Spleen (tissue), 11 donors: ENCODE measurements at regions not wholly inside any gene's neighbourhood (a gene's known extent, or its start where the extent isn't known, plus 50 kb on each side); places are given as distances from the start of the nearest gene placed in this dataset.

Source experiments
- DNase-seq: peaks from one replicate; pipeline ENCODE4 v3.0.0-alpha.2; 2020
- H3K27ac ChIP-seq, 8 donors: fragments of 200-600 bp; sonication (generic) in 7 of 8; 1 replicate in 4 of 8; 2 replicates in 4 of 8; pipeline versions ENCODE4 v1.5.0 to v1.8.0; 2016 to 2021; ENCODE audit warnings: inconsistent platforms in 4 of 8, mild to moderate bottlenecking in 4 of 8, moderate library complexity in 1 of 8
- H3K27me3 ChIP-seq, 7 donors: fragments of 200-600 bp; sonication (generic) in 6 of 7; replicated peaks in 1 of 7; 1 replicate in 4 of 7; 2 replicates in 3 of 7; pipeline versions ENCODE4 v1.5.0 to v1.8.0; 2016 to 2021; ENCODE audit warnings: inconsistent platforms in 3 of 7, mild to moderate bottlenecking in 1 of 7
- H3K36me3 ChIP-seq, 6 donors: fragments of 200-600 bp; sonication (generic) in 5 of 6; 1 replicate in 4 of 6; 2 replicates in 2 of 6; pipeline versions ENCODE4 v1.5.0 to v1.8.0; 2016 to 2021; ENCODE audit warnings: inconsistent platforms in 2 of 6
- H3K4me1 ChIP-seq, 6 donors: fragments of 200-600 bp; sonication (generic) in 5 of 6; 1 replicate in 3 of 6; 2 replicates in 3 of 6; pipeline versions ENCODE4 v1.5.0 to v1.8.0; 2016 to 2021; ENCODE audit warnings: inconsistent platforms in 3 of 6
- H3K4me3 ChIP-seq, 8 donors: fragments of 200-600 bp; sonication (generic) in 7 of 8; 1 replicate in 4 of 8; 2 replicates in 4 of 8; pipeline versions ENCODE4 v1.5.0 to v1.8.0; 2016 to 2021; ENCODE audit warnings: inconsistent platforms in 4 of 8, mild to moderate bottlenecking in 4 of 8, moderate library complexity in 2 of 8
- H3K9me3 ChIP-seq, 8 donors: fragments of 200-600 bp; sonication (generic) in 7 of 8; 1 replicate in 4 of 8; 2 replicates in 4 of 8; pipeline versions ENCODE4 v1.5.0 to v1.8.0; 2016 to 2021; ENCODE audit warnings: inconsistent platforms in 4 of 8
- POLR2A ChIP-seq, 3 donors: fragments of 450-650 bp; IDR thresholded peaks; one replicate each; pipeline ENCODE4 v1.5.1; 2017; ENCODE audit warnings: antibody characterized with exemption in 3 of 3, mild to moderate bottlenecking in 1 of 3
- POLR2AphosphoS5 ChIP-seq, 3 donors: sonication (generic); formaldehyde crosslinking; IDR thresholded peaks; one replicate each; pipeline ENCODE4 v1.5.1; 2017; ENCODE audit warnings: antibody characterized with exemption in 3 of 3
- WGBS, 5 donors: extraction: QIAGEN DNeasy Blood & Tissue Kit in 3 of 5; methylation state at CpG; one replicate each; pipeline versions ENCODE4 v1.1.5 to v1.1.7; 2013 to 2018; 5-methylcytosine and 5-hydroxymethylcytosine counted together
- intact Hi-C: fragments of 100-400 bp; cut with DNase I; formaldehyde crosslinking; loops from one replicate; pipeline ENCODE4 v1.15.0; 2023; ENCODE audit warnings: low total_unique reads
- TF ChIP-seq, protein P1 (sequence below), 11 experiments: fragments of 200-600 bp in 7 of 11; fragments of 450-650 bp in 4 of 11; sonication (generic) in 4 of 11; IDR thresholded peaks in 8 of 11; conservative IDR thresholded peaks in 3 of 11; 1 replicate in 7 of 11; 2 replicates in 4 of 11; pipeline versions ENCODE4 v1.4.0 to v1.8.0; 2016 to 2021; ENCODE audit warnings: antibody characterized with exemption in 11 of 11, inconsistent platforms in 4 of 11, mild to moderate bottlenecking in 1 of 11
- donor health status: healthy with polysubstance abuse.
- donor health status: DM: no; HTN: no; CAD: no; lungs with moderate emphysema.
- donor health status: DM: no; HTN: no; CAD: no.
- donor health status: Bipolar disorder and iron deficiency.
- donor health status: healthy.
- donor health status: DM: no; HTN: no; CAD: no.
- donor health status: DM: yes; HTN: yes; CAD: no.

DNA sequence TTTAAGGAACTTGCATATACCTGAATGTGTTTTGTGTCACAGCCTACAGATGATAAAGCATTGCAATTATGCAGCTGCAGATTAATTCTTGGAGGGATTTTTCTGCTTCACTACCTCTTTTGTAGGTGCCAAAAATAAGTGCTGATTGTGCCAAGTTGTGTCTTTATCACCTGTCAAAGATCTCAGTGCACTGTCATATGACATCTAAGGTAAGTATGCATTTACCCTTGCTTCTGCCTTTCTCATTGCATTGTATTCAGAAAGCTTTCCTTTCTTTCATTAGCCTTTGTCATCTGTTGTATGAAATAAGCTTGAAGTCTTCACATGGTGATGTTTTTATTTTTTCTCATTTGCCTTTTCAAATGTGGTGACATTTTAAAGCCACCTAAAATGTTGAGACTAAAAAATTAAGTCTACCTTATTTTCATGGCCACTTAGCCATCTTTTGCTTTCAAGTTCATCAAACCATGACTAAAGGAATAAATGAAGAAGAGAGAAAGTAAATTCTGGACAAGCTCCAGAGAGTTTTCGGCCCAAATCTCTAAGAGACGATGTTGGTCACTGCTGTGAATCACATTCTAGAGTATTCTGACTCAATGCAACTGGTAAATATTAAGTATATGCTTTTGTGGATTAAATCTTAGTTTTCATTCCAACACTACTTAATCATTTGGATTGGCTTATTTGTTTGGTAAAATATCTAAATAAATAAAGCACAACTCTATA, 381.8 kb upstream of the EPHA3 start:
- Histone ChIP-seq H3K4me3 (no peak overlapping the region), H3K9me3 (peaks cover 0 to 12% (median 0%) of the 10 kb centered on the region in 8 donors), H3K27me3 (no peaks in the 10 kb centered on the region), H3K27ac (no peak overlapping the region), H3K4me1 (no peaks in the 10 kb centered on the region), H3K36me3 (no peaks in the 10 kb centered on the region)
- WGBS, 5 donors = 78 to 93% (median 85%) methylated on average over 2 of the region's 2 CpGs
- TF ChIP-seq POLR2A (IDR thresholded peaks at IDR 0.05) (no peak), POLR2AphosphoS5 (IDR thresholded peaks at IDR 0.05) (no peak)
- TF ChIP-seq, protein P1, sequence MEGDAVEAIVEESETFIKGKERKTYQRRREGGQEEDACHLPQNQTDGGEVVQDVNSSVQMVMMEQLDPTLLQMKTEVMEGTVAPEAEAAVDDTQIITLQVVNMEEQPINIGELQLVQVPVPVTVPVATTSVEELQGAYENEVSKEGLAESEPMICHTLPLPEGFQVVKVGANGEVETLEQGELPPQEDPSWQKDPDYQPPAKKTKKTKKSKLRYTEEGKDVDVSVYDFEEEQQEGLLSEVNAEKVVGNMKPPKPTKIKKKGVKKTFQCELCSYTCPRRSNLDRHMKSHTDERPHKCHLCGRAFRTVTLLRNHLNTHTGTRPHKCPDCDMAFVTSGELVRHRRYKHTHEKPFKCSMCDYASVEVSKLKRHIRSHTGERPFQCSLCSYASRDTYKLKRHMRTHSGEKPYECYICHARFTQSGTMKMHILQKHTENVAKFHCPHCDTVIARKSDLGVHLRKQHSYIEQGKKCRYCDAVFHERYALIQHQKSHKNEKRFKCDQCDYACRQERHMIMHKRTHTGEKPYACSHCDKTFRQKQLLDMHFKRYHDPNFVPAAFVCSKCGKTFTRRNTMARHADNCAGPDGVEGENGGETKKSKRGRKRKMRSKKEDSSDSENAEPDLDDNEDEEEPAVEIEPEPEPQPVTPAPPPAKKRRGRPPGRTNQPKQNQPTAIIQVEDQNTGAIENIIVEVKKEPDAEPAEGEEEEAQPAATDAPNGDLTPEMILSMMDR (IDR thresholded peaks at IDR 0.05 in 8 of 11, conservative IDR thresholded peaks at IDR 0.05 in 3 of 11) = no peak
- DNase-seq = no peak
- intact Hi-C loops = no loop called here

DNA sequence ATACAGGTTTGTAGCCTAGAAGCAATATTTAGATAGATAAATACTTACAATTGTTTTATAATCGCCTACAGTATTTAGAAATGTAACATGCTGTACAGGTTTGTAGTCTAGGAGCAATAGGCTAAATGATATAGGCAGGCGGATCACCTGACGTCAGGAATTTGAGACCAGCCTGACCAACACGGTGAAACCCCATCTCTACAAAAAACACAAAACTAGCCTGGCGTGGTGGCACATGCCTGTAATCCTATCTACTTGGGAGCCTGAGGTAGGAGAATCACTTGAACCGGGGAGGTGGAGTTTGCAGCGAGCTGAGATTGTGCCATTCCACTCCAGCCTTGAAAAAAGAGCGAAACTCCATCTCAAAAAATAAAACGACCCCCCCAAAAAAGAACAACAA, 375.2 kb upstream of the EPHA3 start:
- Histone ChIP-seq H3K27me3 (no peaks in the 10 kb centered on the region), H3K27ac (no peak overlapping the region), H3K4me3 (no peak overlapping the region), H3K4me1 (no peaks in the 10 kb centered on the region), H3K9me3 (peaks cover 0 to 5% (median 0%) of the 10 kb centered on the region in 8 donors), H3K36me3 (no peaks in the 10 kb centered on the region)
- no peak for DNase-seq
- intact Hi-C loops = no loop called here
- WGBS, 5 donors = 71 to 85% (median 83%) methylated on average over 9 of the region's 9 CpGs
- TF ChIP-seq POLR2A (IDR thresholded peaks at IDR 0.05) = no peak
- TF ChIP-seq, protein P1 (IDR thresholded peaks at IDR 0.05 in 8 of 11, conservative IDR thresholded peaks at IDR 0.05 in 3 of 11) = no peak
- TF ChIP-seq POLR2AphosphoS5 (IDR thresholded peaks at IDR 0.05) = no peak

DNA sequence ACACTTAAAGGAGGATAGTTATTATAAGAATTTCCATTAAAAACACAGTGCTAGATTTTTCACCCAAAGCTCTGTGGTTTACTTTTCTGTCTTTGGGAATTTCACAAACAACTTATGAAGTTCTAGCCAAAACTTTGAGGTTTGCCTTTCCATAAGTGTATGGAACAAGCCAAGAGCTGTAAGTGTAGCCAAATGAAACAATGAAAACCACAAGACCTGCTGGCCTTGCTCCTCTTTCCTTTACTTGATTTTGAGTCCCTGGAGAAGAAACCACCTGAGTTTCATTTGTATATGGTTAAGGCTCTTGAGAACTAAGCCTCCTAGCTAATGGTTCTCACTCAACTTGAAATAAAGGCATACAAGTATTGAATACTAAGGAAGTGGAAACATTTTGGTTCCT, 365.3 kb upstream of the EPHA3 start:
- intact Hi-C loops = no loop called here
- H3K4me3 ChIP-seq = no peak overlapping the region
- H3K36me3 ChIP-seq = no peaks in the 10 kb centered on the region
- H3K9me3 ChIP-seq = peaks cover 0 to 7% (median 0%) of the 10 kb centered on the region in 8 donors
- DNase-seq = no peak
- no peak overlapping the region for H3K27ac ChIP-seq
- H3K27me3 ChIP-seq = no peaks in the 10 kb centered on the region
- H3K4me1 ChIP-seq = no peaks in the 10 kb centered on the region
- TF ChIP-seq POLR2AphosphoS5 (IDR thresholded peaks at IDR 0.05) = no peak
- TF ChIP-seq, protein P1 (IDR thresholded peaks at IDR 0.05 in 8 of 11, conservative IDR thresholded peaks at IDR 0.05 in 3 of 11) = no peak
- no peak for TF ChIP-seq POLR2A (IDR thresholded peaks at IDR 0.05)

DNA sequence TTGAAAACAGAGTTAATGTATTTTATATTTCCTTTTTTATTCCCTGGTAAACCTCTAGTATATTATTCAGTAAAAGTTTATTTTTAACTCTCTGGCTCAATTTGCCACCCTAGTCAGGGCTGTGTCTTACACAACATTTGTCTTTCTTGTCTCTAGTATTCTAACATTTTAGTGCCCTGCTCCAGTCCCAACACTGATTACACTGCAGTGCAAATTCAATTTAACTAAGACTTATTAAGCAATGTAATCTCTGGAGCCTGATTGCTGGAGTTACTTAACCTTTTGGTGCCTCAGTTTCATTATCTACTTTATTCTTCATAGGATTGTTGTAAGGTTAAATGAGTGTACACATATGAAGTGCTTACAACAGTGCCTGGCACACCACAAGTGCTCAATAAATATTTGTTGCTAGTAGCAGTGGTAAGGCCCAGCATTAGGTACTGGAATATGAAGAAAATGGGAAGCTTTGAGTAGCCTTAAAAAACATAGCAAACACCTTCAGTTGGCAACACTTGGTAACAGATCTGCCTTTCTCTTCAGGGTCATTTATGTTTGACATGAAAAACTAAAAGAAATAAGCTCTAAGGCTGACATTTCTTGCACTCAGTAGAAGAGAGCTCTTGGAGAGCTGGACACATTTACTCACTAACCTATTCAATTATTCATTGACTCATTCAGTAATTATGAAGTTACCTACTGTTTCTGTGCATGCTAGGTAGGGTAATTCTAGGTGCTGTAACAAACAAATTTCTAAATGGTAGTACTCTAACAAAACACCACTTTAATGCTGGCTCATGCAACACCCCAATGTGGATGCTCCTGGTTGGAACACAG, 364.5 kb upstream of the EPHA3 start:
- no peaks in the 10 kb centered on the region for H3K36me3 ChIP-seq
- H3K27me3 ChIP-seq = no peaks in the 10 kb centered on the region
- TF ChIP-seq, protein P1 (IDR thresholded peaks at IDR 0.05 in 8 of 11, conservative IDR thresholded peaks at IDR 0.05 in 3 of 11) = no peak
- no peak for TF ChIP-seq POLR2A (IDR thresholded peaks at IDR 0.05)
- TF ChIP-seq POLR2AphosphoS5 (IDR thresholded peaks at IDR 0.05) = no peak
- no peak overlapping the region for H3K27ac ChIP-seq
- H3K4me3 ChIP-seq = no peak overlapping the region
- H3K9me3 ChIP-seq = peaks cover 0 to 10% (median 2%) of the 10 kb centered on the region in 8 donors
- no peaks in the 10 kb centered on the region for H3K4me1 ChIP-seq
- intact Hi-C loops = no loop called here
- no peak for DNase-seq
